ENCODE measurements at regions not wholly inside any gene's neighbourhood (a gene's known extent, or its start where the extent isn't known, plus 50 kb on each side); places are given as distances from the start of the nearest gene placed in this dataset.

GRCh38 chr9:34773955-34774354, 64.0 kb upstream of the CCL21 start:
- no peak overlapping the region for H3K4me3 Mint-ChIP-seq
- H3K27ac Mint-ChIP-seq: no peak overlapping the region
- TF ChIP-seq EZH2 (IDR thresholded peaks at IDR 0.05; ENCODE audit: low read depth, unreplicated experiment) (no peak), JUNB (IDR thresholded peaks at IDR 0.05; ENCODE audit: unreplicated experiment) (no peak), ZNF462 (CRISPR knock-in tag; IDR thresholded peaks at IDR 0.05) (no peak), ZNF114 (CRISPR knock-in tag; IDR thresholded peaks at IDR 0.05) (no peak), CREB1 (CRISPR knock-in tag; IDR thresholded peaks at IDR 0.05; ENCODE audit: low read depth) (no peak), ZNF331 (CRISPR knock-in tag; IDR thresholded peaks at IDR 0.05; ENCODE audit: low read depth) (no peak), POLR2AphosphoS5 (IDR thresholded peaks at IDR 0.05; ENCODE audit: low read depth) (no peak), STAT1 (IDR thresholded peaks at IDR 0.05; ENCODE audit: unreplicated experiment) (no peak), NANOG (IDR thresholded peaks at IDR 0.05; ENCODE audit: borderline replicate concordance) (no peak), CTCF (conservative IDR thresholded peaks at IDR 0.05; ENCODE audit: low read depth in 2 of 2) (no peak)
- no peaks in the 10 kb centered on the region for H3K36me3 ChIP-seq (ENCODE audit: insufficient read depth)
- no peaks in the 10 kb centered on the region for H3K9me2 ChIP-seq (ENCODE audit: insufficient read depth)
- H3K4me1 ChIP-seq (ENCODE audit: insufficient read depth): 0 out of 2 replicates have a peak, but pooled peaks cover 5% of the 10 kb centered on the region
- no peaks in the 10 kb centered on the region for H3F3A ChIP-seq (replicated peaks; ENCODE audit: low read depth)
- no peaks in the 10 kb centered on the region for H3K27me3 Mint-ChIP-seq (ENCODE audit: insufficient read depth, low read depth, poor library complexity)
- no peaks in the 10 kb centered on the region for H3K36me3 Mint-ChIP-seq (ENCODE audit: low read depth)
- no peak for DNase-seq (ENCODE audit: low spot score)
- H3K4me1 Mint-ChIP-seq: peaks cover 3% of the 10 kb centered on the region
- H3K79me2 ChIP-seq (replicated peaks; ENCODE audit: insufficient read depth): no peaks in the 10 kb centered on the region
- ATAC-seq: no peak
- no peaks in the 10 kb centered on the region for H3K27me3 ChIP-seq (ENCODE audit: insufficient read depth)
- no peaks in the 10 kb centered on the region for H3K9me3 Mint-ChIP-seq
- no peak overlapping the region for H2AFZ ChIP-seq
- no peak overlapping the region for H3K27ac ChIP-seq (ENCODE audit: low read depth)
- H3K4me2 ChIP-seq: no peak overlapping the region
- H3K4me3 ChIP-seq: no peak overlapping the region
- H4K20me1 ChIP-seq (replicated peaks; ENCODE audit: insufficient read depth): no peaks in the 10 kb centered on the region
